T-helper 2 cell (primary cell): ENCODE measurements at regions not wholly inside any gene's neighbourhood (a gene's known extent, or its start where the extent isn't known, plus 50 kb on each side); places are given as distances from the start of the nearest gene placed in this dataset.
"Not testable (repeated sequence)": the region's sequence is repeated elsewhere in the genome, so short reads cannot be mapped to it uniquely, and the experiment has no call there.

Source experiments
- DNase-seq, 5 experiments: peaks; one replicate each; pipeline versions ENCODE4 v3.0.0 to v3.0.0-alpha.2; 2012 to 2022

DNA sequence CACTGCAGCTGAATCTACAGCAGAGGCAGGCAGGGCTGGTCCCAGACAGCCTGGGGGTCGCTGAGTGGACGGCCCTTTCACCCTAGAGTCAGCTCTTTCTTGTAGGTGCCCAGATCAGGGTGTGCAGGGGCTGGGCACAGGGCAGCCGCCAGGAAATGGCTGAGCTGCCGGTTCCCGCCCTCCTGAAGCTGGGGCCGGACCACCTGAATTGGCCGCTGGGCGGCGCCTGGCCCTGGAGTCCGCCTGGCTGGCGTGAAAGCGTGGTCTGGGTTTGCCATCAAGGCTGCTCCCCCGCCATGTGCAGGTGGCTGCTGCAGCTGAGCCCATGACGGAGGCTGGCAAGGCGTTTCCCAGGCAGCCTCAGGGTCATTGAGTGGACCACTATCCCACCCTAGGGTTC lies 85.7 kb downstream of the POTEM start:
- DNase-seq = not testable (repeated sequence)

DNA sequence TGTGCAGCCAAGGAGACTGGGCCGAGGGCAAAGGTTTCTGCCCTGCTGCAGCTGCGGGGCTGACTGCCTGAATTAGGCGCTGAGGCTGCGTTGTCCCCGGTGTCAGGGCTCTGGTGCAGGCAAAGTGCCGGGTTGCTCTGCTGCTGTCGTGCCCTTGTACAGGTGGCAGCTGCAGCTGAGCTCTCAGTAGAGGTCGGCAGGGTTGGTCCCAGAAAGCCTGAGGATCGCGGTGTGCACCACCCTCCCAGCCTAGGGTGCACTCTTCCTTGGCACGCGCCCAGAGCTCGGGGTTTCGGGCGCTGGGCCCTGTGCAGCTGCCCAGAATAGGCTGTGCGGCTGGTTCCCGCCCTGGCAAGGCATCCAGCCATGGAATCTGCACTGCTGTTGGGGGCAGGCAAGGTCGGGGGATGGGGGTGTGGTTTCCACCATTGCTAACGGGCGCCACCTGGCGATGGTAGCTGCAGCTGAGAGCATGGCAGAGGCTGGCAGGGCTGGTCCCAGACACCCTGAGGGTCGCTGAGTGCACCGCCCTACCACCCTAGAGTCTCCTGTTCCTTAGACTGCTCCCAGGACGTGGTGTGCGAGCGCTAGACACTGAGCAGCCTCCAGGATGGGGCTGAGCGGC lies 86.3 kb downstream of the POTEM start:
- DNase-seq = not testable (repeated sequence)

DNA sequence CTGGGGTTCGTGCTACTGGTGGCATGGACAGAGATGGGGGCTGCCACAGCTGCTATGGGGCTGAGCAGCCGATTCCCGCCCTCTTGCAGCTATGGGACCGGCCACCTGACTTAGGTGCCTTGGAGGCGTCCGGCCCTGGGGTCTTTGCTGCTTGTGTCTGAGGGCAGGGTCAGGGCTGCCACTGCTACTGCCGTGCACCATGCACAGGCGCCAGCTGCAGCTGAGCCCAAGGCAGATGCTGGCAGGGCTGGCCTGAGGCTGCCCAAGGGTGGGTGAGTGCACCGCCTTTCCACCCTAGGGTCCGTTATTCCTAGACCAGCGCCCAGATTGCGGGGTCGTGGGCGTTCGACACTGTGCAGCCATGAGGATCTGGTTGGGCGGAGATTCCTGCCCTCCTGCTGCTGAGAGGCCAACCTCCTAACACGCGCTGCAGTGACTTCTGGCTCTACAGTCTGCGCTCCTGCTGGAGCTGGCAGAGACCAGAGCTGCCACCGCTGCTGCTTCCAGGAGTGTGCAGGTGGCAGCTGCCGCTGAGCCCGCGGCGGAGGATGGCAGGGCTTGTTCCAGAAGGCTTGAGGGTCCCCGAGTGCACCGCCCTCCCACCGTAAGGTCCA lies 87.0 kb downstream of the POTEM start:
- DNase-seq = not testable (repeated sequence)

DNA sequence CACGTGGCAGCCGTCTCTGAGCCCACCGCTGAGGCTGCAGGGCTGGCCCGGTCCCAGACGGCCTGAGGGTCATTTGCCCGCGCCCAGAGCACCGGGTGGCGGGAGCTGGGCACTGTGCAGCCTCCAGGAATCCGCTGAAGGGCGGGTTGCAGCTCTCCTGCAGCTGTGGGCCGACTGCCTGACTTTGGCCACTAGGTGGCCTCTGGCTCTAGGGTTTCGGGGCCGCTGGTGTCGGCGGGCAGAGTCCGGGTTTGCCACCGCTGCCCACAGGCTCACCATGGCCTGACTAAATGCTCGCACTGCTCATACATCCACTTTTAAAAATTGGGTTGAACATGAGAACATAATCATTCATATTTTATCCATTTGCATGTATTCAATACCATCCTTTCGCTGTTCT lies 87.7 kb downstream of the POTEM start:
- not testable (repeated sequence) for DNase-seq

DNA sequence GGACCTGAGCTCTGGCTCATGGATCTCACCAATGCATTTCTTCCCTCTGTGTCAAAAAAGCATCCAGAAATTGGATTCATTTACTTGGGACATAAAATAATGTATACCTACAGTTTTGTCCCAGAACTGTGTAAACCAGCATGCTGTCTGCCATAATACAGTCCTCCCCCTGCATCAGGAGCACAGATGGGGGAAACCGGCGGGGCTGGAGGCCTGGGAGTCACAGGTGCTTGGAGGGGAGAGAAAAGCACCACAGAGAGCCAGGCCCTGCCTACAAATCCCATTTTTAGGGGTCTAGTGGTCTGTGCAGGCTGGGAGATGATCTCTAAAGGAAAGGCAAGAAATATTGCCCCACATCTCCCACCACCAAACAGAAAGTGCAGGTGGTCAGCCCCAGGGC lies 91.8 kb downstream of the POTEM start:
- DNase-seq = peak in 1 of 5 experiments; percentile 6

DNA sequence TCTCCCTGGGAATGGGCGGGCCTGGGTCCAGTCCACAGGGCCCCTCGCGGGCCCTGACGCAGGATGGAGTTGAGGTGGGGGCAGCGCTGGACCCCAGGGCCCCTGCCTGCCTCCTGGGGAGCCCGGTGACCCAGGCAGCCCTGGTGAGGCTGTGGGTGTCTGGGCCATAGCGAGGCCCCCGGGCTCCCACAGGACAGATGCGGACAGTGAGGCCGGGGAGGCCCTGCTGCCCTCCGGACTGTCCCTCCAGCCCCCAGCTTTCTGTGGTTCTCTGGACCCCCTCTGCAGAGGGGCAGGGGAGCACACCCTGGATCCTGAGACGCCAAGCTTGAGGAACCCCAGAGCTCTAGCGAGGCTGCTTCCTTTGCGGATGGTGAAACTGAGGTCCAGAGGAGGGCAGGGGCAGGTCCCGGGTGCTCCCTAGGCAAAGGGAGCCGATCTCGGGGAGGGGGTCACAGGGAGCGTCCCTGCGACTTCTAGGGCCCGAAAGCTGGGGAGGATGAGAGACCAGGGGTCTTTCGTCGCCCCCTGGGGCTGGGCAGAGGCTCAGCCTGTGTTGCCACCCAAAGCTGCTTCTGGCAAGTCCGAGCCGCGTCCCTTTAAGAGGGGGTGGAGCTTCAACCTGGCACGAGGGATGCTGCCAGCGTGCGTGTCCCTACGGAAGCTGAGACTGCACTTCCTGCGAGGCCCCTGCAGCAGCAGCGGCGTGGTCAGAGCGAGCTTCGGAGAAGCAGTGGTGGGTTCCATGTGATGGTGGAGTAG lies 94.6 kb downstream of the POTEM start:
- not testable (repeated sequence) for DNase-seq

DNA sequence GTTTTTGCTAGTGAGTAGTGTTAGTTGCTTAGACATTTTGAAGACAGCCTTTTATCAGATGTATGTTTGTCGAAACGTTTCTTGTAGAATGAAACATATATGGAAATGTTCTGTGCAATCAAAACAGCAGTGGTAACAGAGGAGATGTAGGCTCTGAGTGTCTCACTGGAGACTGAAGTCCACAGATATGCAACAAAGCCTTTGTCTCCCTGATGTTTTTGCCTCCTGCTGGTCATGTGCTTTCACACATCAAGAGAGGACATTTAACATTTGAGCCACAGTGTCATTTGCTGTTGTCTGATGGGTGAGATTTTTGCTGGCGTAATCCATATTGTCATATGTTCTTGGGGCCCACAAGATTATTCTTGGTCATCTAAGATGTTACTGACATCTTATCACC lies 101.7 kb downstream of the POTEM start:
- not testable (repeated sequence) for DNase-seq

DNA sequence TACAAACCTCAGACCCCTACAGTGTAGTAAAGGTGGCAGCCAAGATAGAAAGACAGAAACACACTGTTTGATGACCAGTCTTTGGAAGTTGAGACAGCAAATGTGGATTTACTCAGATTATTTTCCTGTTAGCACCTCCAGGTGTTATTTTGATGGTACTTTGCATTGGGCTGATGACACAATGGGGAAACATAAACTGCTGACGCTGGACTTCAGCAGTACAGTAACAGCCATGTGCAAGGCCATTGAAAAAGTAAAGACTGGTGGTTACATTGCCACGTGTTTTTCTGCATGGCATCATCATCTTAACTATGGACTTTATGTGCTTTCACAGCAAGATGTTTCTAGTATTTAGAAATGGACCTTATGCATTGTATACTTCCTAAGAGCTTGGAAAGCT lies 105.3 kb downstream of the POTEM start:
- DNase-seq = not testable (repeated sequence)

DNA sequence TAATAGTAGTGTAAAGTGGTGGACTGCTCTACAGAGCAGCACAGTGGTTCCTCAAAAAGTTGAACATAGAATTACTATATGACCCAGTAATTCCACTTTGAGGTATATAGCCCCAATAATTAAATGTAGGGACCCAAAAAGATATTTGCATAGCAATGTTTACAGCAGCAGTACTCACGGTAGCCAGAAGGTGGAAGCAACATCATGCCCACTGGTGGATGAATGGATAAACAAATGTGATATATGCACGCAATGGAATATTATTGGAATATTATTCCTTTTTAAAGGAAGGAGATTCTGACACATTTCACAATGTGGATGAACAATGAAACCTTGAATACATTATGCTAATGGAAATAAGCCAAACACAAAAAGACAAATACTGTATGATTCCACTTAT lies 121.4 kb downstream of the POTEM start:
- DNase-seq = not testable (repeated sequence)

DNA sequence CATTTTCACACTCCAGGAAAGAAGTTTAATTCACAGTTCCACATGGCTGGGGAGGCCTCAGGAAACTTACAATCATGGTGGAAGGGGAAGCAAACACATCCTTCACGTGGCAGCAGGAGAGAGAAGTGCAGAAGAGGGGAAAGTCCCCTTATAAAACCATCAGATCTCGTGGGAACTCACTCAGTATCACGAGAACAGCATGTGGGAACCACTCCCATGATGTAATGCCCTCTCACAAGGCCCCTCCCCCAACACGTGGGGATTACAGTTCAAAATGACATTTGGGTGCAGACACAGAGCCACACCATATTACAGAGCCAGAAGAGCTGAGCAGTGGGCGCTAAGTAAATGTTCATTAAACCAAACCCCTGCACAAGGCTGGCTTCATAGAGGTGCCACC lies 126.0 kb downstream of the POTEM start:
- not testable (repeated sequence) for DNase-seq

DNA sequence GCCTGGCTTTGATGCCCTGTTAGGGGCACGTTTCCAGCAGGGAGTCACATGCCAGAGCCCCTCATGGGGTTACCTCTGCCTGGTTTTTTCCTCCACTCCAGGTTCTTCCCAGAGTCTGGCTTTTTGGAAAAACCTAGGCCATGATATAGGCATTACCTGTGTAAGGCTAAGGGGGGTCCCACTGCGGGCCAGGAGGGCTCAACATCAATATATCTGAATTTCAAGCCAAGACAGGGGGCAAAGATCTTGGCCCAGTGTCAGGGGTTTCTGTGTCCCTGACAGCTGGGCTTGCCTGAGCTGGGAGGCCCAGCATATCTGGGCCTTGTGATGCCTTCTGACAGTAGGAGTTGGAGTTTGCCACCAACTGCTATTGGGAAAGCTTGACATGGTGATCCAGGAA lies 127.5 kb downstream of the POTEM start:
- not testable (repeated sequence) for DNase-seq

DNA sequence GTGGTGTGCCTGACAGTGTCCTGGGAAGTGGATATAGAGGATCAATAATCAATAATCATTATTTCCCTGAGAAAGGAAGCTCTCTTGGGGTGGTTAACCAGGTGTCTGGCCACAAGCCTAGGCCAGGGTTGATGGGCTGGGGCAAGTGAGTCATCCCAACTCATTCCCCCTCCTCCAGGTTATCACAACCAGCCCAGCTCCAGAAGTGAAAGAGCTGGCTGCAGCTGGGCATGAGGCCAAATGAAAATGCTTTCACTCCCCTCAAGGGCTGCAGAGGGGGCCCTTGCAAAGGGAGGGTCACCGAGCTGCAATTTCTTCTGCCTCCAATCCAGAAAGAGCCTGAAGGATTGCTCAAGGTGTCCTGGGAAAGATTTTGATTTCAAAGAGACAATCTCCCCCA lies 127.9 kb downstream of the POTEM start:
- not testable (repeated sequence) for DNase-seq

DNA sequence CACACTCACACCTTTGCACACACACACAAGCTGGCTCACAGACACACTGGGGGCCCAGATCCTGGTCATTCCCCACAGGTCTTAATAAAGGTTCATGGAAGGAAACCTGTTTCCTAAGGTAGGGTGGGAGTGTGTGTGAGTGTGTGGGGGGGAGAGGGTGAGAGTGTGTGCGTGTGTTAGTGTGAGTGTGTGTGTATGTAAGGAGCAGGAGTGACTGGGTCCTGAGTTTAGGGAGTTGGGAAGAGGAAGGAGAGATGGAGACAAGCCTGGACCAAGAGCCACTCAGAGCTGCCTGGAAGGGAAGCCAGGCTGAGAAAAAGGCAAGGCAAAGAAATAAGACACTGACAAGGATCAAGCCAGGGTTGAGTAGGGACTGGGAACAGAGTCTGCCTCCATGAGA lies 129.2 kb downstream of the POTEM start:
- not testable (repeated sequence) for DNase-seq

DNA sequence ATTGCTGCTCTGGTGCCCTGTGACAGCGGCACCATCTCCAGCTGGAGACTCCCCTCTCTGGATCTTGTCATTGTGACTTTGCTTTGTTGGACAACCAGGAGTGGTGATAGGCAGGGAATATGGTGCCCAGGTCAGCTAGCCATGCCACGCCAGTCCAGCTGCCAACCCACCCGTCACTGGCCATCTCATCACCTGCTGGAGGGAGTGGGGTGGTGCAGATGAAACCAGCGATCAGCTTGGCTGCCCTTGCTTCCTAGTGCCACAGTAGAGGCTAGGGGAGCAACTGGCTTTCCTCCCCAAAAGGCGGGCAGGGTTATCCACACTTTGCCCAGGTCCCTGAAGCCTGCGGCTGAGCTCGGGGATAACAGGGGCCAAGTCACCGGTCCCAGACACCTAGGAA lies 129.6 kb downstream of the POTEM start:
- not testable (repeated sequence) for DNase-seq

DNA sequence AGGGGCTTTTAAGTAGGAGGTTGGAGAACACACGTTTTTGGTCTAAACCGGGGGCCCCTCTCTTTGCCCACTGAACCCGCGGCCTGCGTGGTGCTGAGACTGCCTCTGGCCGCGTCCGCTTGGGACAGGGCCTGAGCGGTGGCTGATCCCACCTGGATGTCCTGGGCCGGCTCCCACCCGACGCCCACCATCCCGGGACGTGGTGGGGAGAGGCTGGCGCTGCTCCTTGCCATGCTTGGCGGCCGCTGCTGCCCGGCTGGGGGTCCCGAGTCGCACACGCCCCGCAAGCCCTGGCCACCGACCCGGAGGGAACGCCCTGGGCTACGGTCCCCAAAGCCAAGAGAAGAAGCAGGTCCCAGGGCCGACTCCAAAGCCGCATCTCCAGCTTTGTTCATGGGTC lies 130.1 kb downstream of the POTEM start:
- DNase-seq = not testable (repeated sequence)

DNA sequence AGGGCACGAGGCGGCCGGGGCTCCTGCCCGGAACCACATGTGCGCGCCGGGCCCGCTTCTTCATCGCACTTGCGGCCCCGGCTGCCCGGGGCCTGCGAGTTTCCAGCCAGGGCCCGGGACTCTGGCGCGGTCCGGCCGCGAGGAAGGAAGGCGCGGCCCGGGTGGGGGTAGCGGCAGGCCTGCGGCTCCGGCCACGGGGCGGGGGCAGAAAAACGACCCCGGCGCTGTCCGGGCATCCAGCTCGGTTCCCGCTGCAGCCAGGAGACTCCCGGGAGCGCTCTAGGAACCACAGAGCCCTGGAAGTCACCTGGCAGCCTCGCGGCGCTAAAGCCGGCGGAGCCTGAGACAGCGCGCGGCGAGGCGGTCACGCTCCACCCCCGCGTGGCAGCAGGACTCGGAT lies 130.5 kb downstream of the POTEM start:
- not testable (repeated sequence) for DNase-seq

DNA sequence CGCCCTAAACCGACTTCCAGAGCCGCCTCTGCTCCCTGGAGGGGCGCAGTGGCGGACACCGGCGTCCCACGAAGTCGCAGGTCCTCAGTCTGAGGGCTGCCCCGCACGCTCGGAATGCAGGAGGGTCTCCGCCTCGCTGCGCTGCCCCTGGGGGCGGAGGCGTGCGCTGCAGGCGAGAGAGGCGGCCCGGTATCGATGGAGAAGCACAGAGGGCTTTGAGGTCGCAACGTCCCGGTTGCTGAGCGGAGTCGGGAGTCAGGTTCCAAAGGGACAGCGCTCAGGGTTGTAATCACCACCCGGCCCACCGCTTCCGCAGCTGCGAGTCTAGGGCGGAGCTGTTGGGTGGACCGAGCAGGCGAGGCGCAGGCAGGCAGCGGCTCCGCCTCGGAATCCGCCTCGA lies 131.0 kb downstream of the POTEM start:
- not testable (repeated sequence) for DNase-seq

DNA sequence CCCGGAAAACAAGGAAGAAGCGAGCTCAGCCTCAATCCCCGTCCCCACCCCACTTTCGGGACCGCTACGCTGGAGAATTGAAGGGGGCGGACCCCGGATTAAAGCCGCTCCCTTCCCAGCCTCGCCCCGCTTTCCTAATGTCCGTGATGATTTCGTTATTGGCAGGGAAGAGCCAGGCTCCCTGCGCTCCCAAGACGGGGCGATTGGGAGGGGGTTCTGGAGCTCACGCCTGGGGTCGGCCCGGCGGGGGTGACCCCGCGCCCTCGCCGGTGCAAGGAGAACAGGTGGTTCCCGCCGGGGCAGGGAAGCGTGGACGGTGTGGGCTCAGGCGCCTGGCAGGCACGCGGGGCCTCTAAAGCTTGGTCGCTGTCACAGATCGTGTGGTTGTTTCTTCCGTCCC lies 131.5 kb downstream of the POTEM start:
- peak in 1 of 5 experiments; percentile 13 for DNase-seq

DNA sequence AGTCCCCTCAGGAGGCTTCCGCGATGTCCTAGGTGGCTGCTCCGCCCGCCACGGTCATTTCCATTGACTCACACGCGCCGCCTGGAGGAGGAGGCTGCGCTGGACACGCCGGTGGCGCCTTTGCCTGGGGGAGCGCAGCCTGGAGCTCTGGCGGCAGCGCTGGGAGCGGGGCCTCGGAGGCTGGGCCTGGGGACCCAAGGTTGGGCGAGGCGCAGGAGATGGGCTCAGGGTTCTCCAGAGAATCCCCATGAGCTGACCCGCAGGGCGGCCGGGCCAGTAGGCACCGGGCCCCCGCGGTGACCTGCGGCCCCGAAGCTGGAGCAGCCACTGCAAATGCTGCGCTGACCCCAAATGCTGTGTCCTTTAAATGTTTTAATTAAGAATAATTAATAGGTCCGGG lies 132.1 kb downstream of the POTEM start:
- not testable (repeated sequence) for DNase-seq

DNA sequence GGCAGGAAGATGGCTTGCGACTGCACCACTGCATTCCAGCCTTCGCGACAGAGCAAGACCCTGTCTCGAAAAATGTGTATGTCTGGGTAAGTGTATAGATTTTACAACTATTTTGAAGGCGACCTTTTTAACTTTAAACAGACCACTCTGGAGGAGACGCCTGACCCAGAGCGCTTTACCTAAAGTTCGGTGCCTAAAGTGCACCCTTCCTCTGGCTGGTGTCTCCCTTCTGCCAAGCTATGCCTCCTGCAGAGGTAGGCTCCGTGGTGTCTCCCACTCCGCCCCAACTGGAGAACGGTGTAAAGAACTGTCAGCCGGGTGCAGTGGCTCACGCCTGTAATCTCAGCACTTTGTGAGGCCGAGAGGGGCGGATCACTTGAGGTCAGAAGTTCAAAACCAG lies 132.7 kb downstream of the POTEM start:
- DNase-seq = not testable (repeated sequence)

DNA sequence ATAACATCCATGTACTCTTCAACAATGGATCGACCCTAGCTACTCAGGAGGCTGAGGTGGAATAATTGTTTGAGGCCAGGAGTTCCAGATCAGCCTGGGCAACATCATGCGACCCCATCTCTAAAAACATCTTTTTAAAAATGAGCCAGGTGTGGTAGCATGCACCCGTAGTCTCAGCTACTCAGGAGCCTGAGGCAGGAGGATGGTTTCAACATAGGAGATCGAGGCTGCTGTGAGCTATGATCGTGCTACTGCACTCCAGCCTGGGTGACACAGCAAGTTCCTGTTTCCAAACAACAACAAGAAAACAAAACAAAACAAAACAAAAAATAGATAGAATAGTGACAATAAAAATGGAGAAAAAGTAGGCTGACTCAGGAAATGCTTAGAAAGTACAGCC lies 138.3 kb downstream of the POTEM start:
- not testable (repeated sequence) for DNase-seq

DNA sequence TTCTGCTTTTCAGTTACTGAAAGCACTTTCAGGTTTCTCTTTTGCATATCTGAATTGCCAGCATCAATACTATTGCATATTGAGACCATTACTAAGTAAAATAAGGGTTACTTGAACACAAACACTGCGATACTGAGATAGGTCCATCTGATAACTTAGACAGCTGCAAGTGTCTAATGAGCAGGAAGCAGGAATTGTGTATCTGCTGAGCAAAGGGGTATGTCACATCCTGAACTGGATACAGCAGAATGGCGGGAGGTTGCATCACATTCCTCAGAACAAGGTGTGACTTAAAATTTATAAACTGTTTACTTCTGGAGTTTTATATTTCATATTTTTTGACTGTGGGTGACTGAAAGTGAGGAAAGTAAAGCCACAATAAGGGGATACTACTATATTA lies 142.7 kb downstream of the POTEM start:
- DNase-seq = not testable (repeated sequence)

DNA sequence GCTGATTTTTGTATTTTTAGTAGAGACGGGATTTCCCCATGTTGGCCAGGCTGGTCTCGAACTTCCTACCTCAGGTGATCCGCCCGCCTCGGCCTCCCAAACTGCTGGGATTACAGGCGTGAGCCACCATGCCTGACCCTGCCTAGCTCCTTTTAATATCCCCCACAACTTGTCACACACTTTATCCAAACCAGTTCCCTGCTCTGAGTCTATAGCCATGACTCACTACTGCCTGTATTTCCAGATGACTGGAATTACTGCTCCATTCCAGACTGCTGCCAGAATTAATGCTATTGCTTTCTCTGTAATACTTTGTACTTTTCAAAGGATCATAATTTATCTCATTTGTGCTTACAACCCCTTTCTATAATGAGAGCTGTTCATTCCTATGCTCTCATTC lies 153.1 kb downstream of the POTEM start:
- not testable (repeated sequence) for DNase-seq
